Breast epithelium (tissue), 3 donors: ENCODE measurements at regions not wholly inside any gene's neighbourhood (a gene's known extent, or its start where the extent isn't known, plus 50 kb on each side); places are given as distances from the start of the nearest gene placed in this dataset.

Source experiments
- CTCF ChIP-seq, 3 donors: fragments of 450-650 bp; IDR thresholded peaks; one replicate each; pipeline ENCODE4 v1.5.1; 2016 to 2017; ENCODE audit warnings: antibody characterized with exemption in 3 of 3, mild to moderate bottlenecking in 3 of 3, moderate library complexity in 3 of 3
- POLR2A ChIP-seq: fragments of 450-650 bp; IDR thresholded peaks from one replicate; pipeline ENCODE4 v1.6.1; 2016; ENCODE audit warnings: antibody characterized with exemption, mild to moderate bottlenecking, moderate library complexity

GRCh38 chr12:17571047-17571446 is 518.9 kb downstream of the RERGL start:
- TF ChIP-seq CTCF (IDR thresholded peaks at IDR 0.05) (no peak), POLR2A (no peak)
